Progenitor cell of endocrine pancreas (in vitro differentiated cells): ENCODE measurements at regions not wholly inside any gene's neighbourhood (a gene's known extent, or its start where the extent isn't known, plus 50 kb on each side); places are given as distances from the start of the nearest gene placed in this dataset.

Experiments used
- DNase-seq: peaks from one replicate; pipeline ENCODE4 v3.0.0; 2021; ENCODE audit warnings: low spot score; ENCODE audit not compliant: unreplicated experiment
- H3K27ac Mint-ChIP-seq: 2 replicates; pipeline ENCODE4 v1.8.0; 2021; ENCODE audit warnings: mild to moderate bottlenecking, moderate library complexity, mixed read lengths
- H3K27me3 Mint-ChIP-seq: 2 replicates; pipeline ENCODE4 v1.8.0; 2021; ENCODE audit warnings: mixed read lengths
- H3K36me3 Mint-ChIP-seq: 2 replicates; pipeline ENCODE4 v1.8.0; 2022; ENCODE audit warnings: mixed read lengths; ENCODE audit not compliant: insufficient read depth
- H3K4me1 Mint-ChIP-seq: 2 replicates; pipeline ENCODE4 v1.8.0; 2021; ENCODE audit warnings: low read depth, mixed read lengths
- H3K4me3 Mint-ChIP-seq: 2 replicates; pipeline ENCODE4 v1.8.0; 2021; ENCODE audit warnings: low read depth, mild to moderate bottlenecking, moderate library complexity, mixed read lengths
- H3K9me3 Mint-ChIP-seq: 2 replicates; pipeline ENCODE4 v1.8.0; 2021; ENCODE audit warnings: low read depth, mixed read lengths
- CTCF ChIP-seq: fragments of 200-600 bp; sonication (generic); IDR thresholded peaks from one replicate; pipeline ENCODE4 v1.5.0; 2021; ENCODE audit warnings: antibody characterized with exemption, mild to moderate bottlenecking; ENCODE audit not compliant: unreplicated experiment

- no peak for DNase-seq
- Mint-ChIP-seq H3K27ac (no peak overlapping the region), H3K4me1 (peaks cover 24% of the 10 kb centered on the region), H3K4me3 (no peak overlapping the region), H3K27me3 (peaks cover 8% of the 10 kb centered on the region), H3K36me3 (no peaks in the 10 kb centered on the region), H3K9me3 (no peaks in the 10 kb centered on the region)
- TF ChIP-seq CTCF, result no peak
Measured at GRCh38 chr2:42935692-42936671, 143.6 kb upstream of the HAAO start.

- Mint-ChIP-seq H3K36me3 (no peaks in the 10 kb centered on the region), H3K27me3 (peaks cover 8% of the 10 kb centered on the region), H3K4me1 (peaks cover 33% of the 10 kb centered on the region), H3K4me3 (no peak overlapping the region), H3K27ac (peak overlapping the region; percentile 67), H3K9me3 (no peaks in the 10 kb centered on the region)
- TF ChIP-seq CTCF, result no peak
- DNase-seq, result no peak
Measured at GRCh38 chr2:42934580-42935186, 142.3 kb upstream of the HAAO start.

GRCh38 chr2:42933824-42934254, 141.5 kb upstream of the HAAO start:
- no peak for DNase-seq
- no peak overlapping the region for H3K27ac Mint-ChIP-seq
- H3K4me3 Mint-ChIP-seq, result no peak overlapping the region
- TF ChIP-seq CTCF, result no peak
- H3K9me3 Mint-ChIP-seq, result no peaks in the 10 kb centered on the region
- H3K27me3 Mint-ChIP-seq, result peaks cover 7% of the 10 kb centered on the region
- peaks cover 41% of the 10 kb centered on the region for H3K4me1 Mint-ChIP-seq
- no peaks in the 10 kb centered on the region for H3K36me3 Mint-ChIP-seq

GRCh38 chr2:42932271-42933151, 140.1 kb upstream of the HAAO start:
- TF ChIP-seq CTCF, result no peak
- H3K36me3 Mint-ChIP-seq, result no peaks in the 10 kb centered on the region
- no peak for DNase-seq
- peaks cover 53% of the 10 kb centered on the region for H3K4me1 Mint-ChIP-seq
- H3K9me3 Mint-ChIP-seq, result no peaks in the 10 kb centered on the region
- no peaks in the 10 kb centered on the region for H3K27me3 Mint-ChIP-seq
- H3K4me3 Mint-ChIP-seq, result no peak overlapping the region
- no peak overlapping the region for H3K27ac Mint-ChIP-seq

GRCh38 chr2:42931818-42932195, 139.4 kb upstream of the HAAO start:
- H3K36me3 Mint-ChIP-seq, result no peaks in the 10 kb centered on the region

More at GRCh38 chr2:42931818-42932195, 139.4 kb upstream of the HAAO start:
- no peak for DNase-seq
- H3K4me1 Mint-ChIP-seq, result peaks cover 60% of the 10 kb centered on the region
- TF ChIP-seq CTCF, result no peak
- H3K27ac Mint-ChIP-seq, result no peak overlapping the region
- no peaks in the 10 kb centered on the region for H3K27me3 Mint-ChIP-seq
- H3K4me3 Mint-ChIP-seq, result no peak overlapping the region
- H3K9me3 Mint-ChIP-seq, result no peaks in the 10 kb centered on the region
